ENCODE measurements at regions not wholly inside any gene's neighbourhood (a gene's known extent, or its start where the extent isn't known, plus 50 kb on each side); places are given as distances from the start of the nearest gene placed in this dataset.

GRCh38 chr5:15206133-15206532, 293.8 kb upstream of the FBXL7 start:
- no peak for TF ChIP-seq CEBPB (IDR thresholded peaks at IDR 0.05; ENCODE audit: borderline replicate concordance in 1 of 2, low read depth in 2 of 2, low read length in 2 of 2)
- TF ChIP-seq ESRRA (IDR thresholded peaks at IDR 0.05; ENCODE audit: low read length), result no peak
- no peak for TF ChIP-seq CREB1 (IDR thresholded peaks at IDR 0.05; ENCODE audit: low read depth)
- no peak for TF ChIP-seq ZNF274 (IDR thresholded peaks at IDR 0.05; ENCODE audit: insufficient read depth, insufficient read length)
- TF ChIP-seq, protein P1, sequence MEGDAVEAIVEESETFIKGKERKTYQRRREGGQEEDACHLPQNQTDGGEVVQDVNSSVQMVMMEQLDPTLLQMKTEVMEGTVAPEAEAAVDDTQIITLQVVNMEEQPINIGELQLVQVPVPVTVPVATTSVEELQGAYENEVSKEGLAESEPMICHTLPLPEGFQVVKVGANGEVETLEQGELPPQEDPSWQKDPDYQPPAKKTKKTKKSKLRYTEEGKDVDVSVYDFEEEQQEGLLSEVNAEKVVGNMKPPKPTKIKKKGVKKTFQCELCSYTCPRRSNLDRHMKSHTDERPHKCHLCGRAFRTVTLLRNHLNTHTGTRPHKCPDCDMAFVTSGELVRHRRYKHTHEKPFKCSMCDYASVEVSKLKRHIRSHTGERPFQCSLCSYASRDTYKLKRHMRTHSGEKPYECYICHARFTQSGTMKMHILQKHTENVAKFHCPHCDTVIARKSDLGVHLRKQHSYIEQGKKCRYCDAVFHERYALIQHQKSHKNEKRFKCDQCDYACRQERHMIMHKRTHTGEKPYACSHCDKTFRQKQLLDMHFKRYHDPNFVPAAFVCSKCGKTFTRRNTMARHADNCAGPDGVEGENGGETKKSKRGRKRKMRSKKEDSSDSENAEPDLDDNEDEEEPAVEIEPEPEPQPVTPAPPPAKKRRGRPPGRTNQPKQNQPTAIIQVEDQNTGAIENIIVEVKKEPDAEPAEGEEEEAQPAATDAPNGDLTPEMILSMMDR (IDR thresholded peaks at IDR 0.05 in 2 of 3, conservative IDR thresholded peaks at IDR 0.05 in 1 of 3; ENCODE audit: control insufficient read depth in 2 of 3, extremely low read depth in 1 of 3, insufficient read depth in 1 of 3, low read depth in 3 of 3, low read length in 3 of 3), result no peak
- TF ChIP-seq, protein P2, sequence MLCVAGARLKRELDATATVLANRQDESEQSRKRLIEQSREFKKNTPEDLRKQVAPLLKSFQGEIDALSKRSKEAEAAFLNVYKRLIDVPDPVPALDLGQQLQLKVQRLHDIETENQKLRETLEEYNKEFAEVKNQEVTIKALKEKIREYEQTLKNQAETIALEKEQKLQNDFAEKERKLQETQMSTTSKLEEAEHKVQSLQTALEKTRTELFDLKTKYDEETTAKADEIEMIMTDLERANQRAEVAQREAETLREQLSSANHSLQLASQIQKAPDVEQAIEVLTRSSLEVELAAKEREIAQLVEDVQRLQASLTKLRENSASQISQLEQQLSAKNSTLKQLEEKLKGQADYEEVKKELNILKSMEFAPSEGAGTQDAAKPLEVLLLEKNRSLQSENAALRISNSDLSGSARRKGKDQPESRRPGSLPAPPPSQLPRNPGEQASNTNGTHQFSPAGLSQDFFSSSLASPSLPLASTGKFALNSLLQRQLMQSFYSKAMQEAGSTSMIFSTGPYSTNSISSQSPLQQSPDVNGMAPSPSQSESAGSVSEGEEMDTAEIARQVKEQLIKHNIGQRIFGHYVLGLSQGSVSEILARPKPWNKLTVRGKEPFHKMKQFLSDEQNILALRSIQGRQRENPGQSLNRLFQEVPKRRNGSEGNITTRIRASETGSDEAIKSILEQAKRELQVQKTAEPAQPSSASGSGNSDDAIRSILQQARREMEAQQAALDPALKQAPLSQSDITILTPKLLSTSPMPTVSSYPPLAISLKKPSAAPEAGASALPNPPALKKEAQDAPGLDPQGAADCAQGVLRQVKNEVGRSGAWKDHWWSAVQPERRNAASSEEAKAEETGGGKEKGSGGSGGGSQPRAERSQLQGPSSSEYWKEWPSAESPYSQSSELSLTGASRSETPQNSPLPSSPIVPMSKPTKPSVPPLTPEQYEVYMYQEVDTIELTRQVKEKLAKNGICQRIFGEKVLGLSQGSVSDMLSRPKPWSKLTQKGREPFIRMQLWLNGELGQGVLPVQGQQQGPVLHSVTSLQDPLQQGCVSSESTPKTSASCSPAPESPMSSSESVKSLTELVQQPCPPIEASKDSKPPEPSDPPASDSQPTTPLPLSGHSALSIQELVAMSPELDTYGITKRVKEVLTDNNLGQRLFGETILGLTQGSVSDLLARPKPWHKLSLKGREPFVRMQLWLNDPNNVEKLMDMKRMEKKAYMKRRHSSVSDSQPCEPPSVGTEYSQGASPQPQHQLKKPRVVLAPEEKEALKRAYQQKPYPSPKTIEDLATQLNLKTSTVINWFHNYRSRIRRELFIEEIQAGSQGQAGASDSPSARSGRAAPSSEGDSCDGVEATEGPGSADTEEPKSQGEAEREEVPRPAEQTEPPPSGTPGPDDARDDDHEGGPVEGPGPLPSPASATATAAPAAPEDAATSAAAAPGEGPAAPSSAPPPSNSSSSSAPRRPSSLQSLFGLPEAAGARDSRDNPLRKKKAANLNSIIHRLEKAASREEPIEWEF (IDR thresholded peaks at IDR 0.05; ENCODE audit: insufficient replicate concordance, low read depth, low read length), result no peak
- no peak for TF ChIP-seq ETV6 (conservative IDR thresholded peaks at IDR 0.05 in 1 of 2, IDR thresholded peaks at IDR 0.05 in 1 of 2; ENCODE audit: borderline replicate concordance in 1 of 2, low read depth in 1 of 2)
- no peak for TF ChIP-seq REST (IDR thresholded peaks at IDR 0.05; ENCODE audit: low read depth, low read length)
- no peak for TF ChIP-seq ELK1 (IDR thresholded peaks at IDR 0.05; ENCODE audit: low read depth, low read length)
- TF ChIP-seq, protein P3, sequence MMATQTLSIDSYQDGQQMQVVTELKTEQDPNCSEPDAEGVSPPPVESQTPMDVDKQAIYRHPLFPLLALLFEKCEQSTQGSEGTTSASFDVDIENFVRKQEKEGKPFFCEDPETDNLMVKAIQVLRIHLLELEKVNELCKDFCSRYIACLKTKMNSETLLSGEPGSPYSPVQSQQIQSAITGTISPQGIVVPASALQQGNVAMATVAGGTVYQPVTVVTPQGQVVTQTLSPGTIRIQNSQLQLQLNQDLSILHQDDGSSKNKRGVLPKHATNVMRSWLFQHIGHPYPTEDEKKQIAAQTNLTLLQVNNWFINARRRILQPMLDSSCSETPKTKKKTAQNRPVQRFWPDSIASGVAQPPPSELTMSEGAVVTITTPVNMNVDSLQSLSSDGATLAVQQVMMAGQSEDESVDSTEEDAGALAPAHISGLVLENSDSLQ (IDR thresholded peaks at IDR 0.05), result no peak
- no peak for TF ChIP-seq POLR2A (IDR thresholded peaks at IDR 0.05; ENCODE audit: low read depth, low read length)
- TF ChIP-seq EZH2 (IDR thresholded peaks at IDR 0.05; ENCODE audit: borderline replicate concordance, control insufficient read depth, low read depth, low read length), result no peak
